HG03342 (cell line): ENCODE measurements at regions not wholly inside any gene's neighbourhood (a gene's known extent, or its start where the extent isn't known, plus 50 kb on each side); places are given as distances from the start of the nearest gene placed in this dataset.

ENCODE experiments used
- ATAC-seq: cut with Tn5 transposase; IDR thresholded peaks from one replicate; pipeline ENCODE4 v1.9.1; 2021; ENCODE audit warnings: mild to moderate bottlenecking, moderate library complexity; ENCODE audit not compliant: unreplicated experiment

GRCh38 chr22:47736186-47737034, 974.0 kb downstream of the TBC1D22A start:
- no peak for ATAC-seq

GRCh38 chr22:47734511-47734910, 972.1 kb downstream of the TBC1D22A start:
- no peak for ATAC-seq

GRCh38 chr22:47727641-47728040, 965.2 kb downstream of the TBC1D22A start:
- ATAC-seq = no peak

- no peak for ATAC-seq
Observed at GRCh38 chr22:47724751-47725150, 962.3 kb downstream of the TBC1D22A start.

- ATAC-seq = no peak
Observed at GRCh38 chr22:47724030-47724429, 961.6 kb downstream of the TBC1D22A start.

- no peak for ATAC-seq
Observed at GRCh38 chr22:47718337-47718736, 955.9 kb downstream of the TBC1D22A start.

- ATAC-seq = no peak
Observed at GRCh38 chr22:47716890-47717615, 954.6 kb downstream of the TBC1D22A start.

- no peak for ATAC-seq
Observed at GRCh38 chr22:47715866-47716578, 953.6 kb downstream of the TBC1D22A start.

- no peak for ATAC-seq
Observed at GRCh38 chr22:47713941-47714340, 951.5 kb downstream of the TBC1D22A start.

- no peak for ATAC-seq
Observed at GRCh38 chr22:47710135-47710534, 947.7 kb downstream of the TBC1D22A start.

- no peak for ATAC-seq
Observed at GRCh38 chr22:47705350-47705749, 942.9 kb downstream of the TBC1D22A start.

GRCh38 chr22:47698906-47699305, 936.5 kb downstream of the TBC1D22A start:
- ATAC-seq = no peak

GRCh38 chr22:47697861-47698260, 935.4 kb downstream of the TBC1D22A start:
- no peak for ATAC-seq

GRCh38 chr22:47696776-47697175, 934.3 kb downstream of the TBC1D22A start:
- ATAC-seq = no peak

- ATAC-seq = no peak
Observed at GRCh38 chr22:47695176-47695575, 932.7 kb downstream of the TBC1D22A start.

GRCh38 chr22:47694536-47695130, 932.2 kb downstream of the TBC1D22A start:
- ATAC-seq = no peak

GRCh38 chr22:47693606-47694005, 931.2 kb downstream of the TBC1D22A start:
- ATAC-seq = no peak

GRCh38 chr22:47692811-47693210, 930.4 kb downstream of the TBC1D22A start:
- no peak for ATAC-seq

GRCh38 chr22:47691152-47691895, 928.9 kb downstream of the TBC1D22A start:
- no peak for ATAC-seq

- no peak for ATAC-seq
Observed at GRCh38 chr22:47690586-47690985, 928.1 kb downstream of the TBC1D22A start.
